ENCODE measurements at regions not wholly inside any gene's neighbourhood (a gene's known extent, or its start where the extent isn't known, plus 50 kb on each side); places are given as distances from the start of the nearest gene placed in this dataset.

DNA sequence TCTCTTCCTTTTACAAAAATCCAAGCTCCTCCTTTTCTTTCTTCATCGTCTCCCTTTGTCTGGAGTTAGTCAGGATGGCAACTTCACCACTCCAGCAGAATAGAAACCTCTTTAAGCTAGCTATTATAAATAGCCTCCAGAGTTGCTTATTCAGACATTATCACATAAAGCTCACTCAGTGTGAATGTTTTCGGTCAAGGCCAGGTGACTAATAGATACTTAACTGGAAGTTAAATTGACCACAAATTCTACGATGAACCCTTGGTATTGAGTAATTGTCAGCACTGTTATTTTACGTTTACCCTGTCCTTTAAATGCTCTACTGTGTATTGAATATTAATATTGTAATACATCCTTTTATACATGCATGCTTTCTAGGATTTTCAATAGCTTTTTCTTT is 340.4 kb downstream of the OTUD1 start:
- TF ChIP-seq, protein P1, sequence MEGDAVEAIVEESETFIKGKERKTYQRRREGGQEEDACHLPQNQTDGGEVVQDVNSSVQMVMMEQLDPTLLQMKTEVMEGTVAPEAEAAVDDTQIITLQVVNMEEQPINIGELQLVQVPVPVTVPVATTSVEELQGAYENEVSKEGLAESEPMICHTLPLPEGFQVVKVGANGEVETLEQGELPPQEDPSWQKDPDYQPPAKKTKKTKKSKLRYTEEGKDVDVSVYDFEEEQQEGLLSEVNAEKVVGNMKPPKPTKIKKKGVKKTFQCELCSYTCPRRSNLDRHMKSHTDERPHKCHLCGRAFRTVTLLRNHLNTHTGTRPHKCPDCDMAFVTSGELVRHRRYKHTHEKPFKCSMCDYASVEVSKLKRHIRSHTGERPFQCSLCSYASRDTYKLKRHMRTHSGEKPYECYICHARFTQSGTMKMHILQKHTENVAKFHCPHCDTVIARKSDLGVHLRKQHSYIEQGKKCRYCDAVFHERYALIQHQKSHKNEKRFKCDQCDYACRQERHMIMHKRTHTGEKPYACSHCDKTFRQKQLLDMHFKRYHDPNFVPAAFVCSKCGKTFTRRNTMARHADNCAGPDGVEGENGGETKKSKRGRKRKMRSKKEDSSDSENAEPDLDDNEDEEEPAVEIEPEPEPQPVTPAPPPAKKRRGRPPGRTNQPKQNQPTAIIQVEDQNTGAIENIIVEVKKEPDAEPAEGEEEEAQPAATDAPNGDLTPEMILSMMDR (IDR thresholded peaks at IDR 0.05; ENCODE audit: low read depth, low read length), result no peak
- TF ChIP-seq EZH2phosphoT487 (IDR thresholded peaks at IDR 0.05; ENCODE audit: low read depth), result no peak
